ENCODE measurements at regions not wholly inside any gene's neighbourhood (a gene's known extent, or its start where the extent isn't known, plus 50 kb on each side); places are given as distances from the start of the nearest gene placed in this dataset.

DNA sequence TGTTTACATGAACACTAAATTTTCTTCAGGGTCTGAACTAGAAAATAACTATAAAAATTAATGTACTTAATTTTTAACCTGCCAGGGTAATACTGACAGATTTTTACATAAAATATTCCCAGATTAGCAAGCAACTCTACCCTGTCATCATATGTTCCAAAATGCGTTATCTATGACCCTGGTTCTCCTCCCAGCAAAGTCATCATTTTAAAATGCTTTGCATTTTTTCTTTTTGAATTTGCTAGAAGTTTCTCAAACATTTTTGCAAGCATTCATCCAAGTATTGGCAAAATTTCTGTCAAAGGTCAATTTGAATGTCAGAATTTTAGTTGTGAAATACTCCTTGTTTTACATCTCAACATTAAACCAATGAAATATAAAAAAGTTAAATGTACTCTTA is 144.5 kb upstream of the FTMT start:
- WGBS, 2 donors (ENCODE audit: low coverage in 1 of 2), result 84 to 88% methylated on average over 1 of the region's 1 CpG
- H3K9me3 ChIP-seq, result no peaks in the 10 kb centered on the region
- H3K4me1 ChIP-seq, result no peaks in the 10 kb centered on the region
- DNase-seq, result no peak
- intact Hi-C loops (cut with DNase I; ENCODE audit: low total_unique reads), result no loop called here
- H3K4me3 ChIP-seq, result no peak overlapping the region
- no peak overlapping the region for H3K27ac ChIP-seq
- H3K27me3 ChIP-seq, result no peaks in the 10 kb centered on the region
- TF ChIP-seq POLR2A (IDR thresholded peaks at IDR 0.05) (no peak), CTCF (IDR thresholded peaks at IDR 0.05) (no peak), POLR2AphosphoS5 (IDR thresholded peaks at IDR 0.05) (no peak), EP300 (IDR thresholded peaks at IDR 0.05; ENCODE audit: low read depth) (no peak)
- in situ Hi-C loops (cut with MboI; ENCODE audit: low pct_ligation_motif_present in 1 of 4, low pct_unique_long_range_greater_than_20kb in 1 of 4, low sequenced_read_pairs in 3 of 4), result no loop called here
- H3K36me3 ChIP-seq, result no peaks in the 10 kb centered on the region

DNA sequence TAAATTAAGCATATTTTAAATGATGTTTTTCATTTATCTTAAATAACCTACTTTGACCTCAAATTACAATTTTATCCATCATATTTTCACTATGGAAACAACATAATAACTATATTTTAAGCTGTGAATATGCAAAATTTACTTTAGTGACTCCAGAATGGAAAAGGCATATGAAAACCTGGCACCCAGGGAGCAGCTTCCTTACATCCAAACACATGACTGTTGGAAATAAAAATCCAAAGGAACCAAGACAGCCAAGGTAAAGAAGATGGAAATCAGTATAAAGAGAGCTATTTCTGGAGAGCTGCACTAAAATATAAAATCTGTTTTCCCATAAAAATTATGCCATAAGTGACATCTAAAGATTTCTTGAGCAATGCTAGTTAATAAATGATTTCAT is 140.3 kb upstream of the FTMT start:
- no peaks in the 10 kb centered on the region for H3K36me3 ChIP-seq
- no peak overlapping the region for H3K4me3 ChIP-seq
- in situ Hi-C loops (cut with MboI; ENCODE audit: low pct_ligation_motif_present in 1 of 4, low pct_unique_long_range_greater_than_20kb in 1 of 4, low sequenced_read_pairs in 3 of 4), result no loop called here
- H3K27me3 ChIP-seq, result no peaks in the 10 kb centered on the region
- TF ChIP-seq CTCF (IDR thresholded peaks at IDR 0.05), result no peak
- TF ChIP-seq POLR2A (IDR thresholded peaks at IDR 0.05), result no peak
- TF ChIP-seq EP300 (IDR thresholded peaks at IDR 0.05; ENCODE audit: low read depth), result no peak
- TF ChIP-seq POLR2AphosphoS5 (IDR thresholded peaks at IDR 0.05), result no peak
- no peaks in the 10 kb centered on the region for H3K4me1 ChIP-seq
- H3K27ac ChIP-seq, result no peak overlapping the region
- H3K9me3 ChIP-seq, result no peaks in the 10 kb centered on the region
- intact Hi-C loops (cut with DNase I; ENCODE audit: low total_unique reads), result no loop called here
- DNase-seq, result no peak

GRCh38 chr5:121719255-121719654 is 132.4 kb upstream of the FTMT start:
- WGBS, 2 donors (ENCODE audit: low coverage in 1 of 2), result 81 to 88% methylated on average over 2 of the region's 2 CpGs
- Histone ChIP-seq H3K36me3 (no peaks in the 10 kb centered on the region), H3K4me3 (no peak overlapping the region), H3K27ac (no peak overlapping the region), H3K9me3 (no peaks in the 10 kb centered on the region), H3K27me3 (no peaks in the 10 kb centered on the region), H3K4me1 (no peaks in the 10 kb centered on the region)
- intact Hi-C loops (cut with DNase I; ENCODE audit: low total_unique reads), result no loop called here
- in situ Hi-C loops (cut with MboI; ENCODE audit: low pct_ligation_motif_present in 1 of 4, low pct_unique_long_range_greater_than_20kb in 1 of 4, low sequenced_read_pairs in 3 of 4), result no loop called here
- TF ChIP-seq POLR2AphosphoS5 (IDR thresholded peaks at IDR 0.05) (no peak), EP300 (IDR thresholded peaks at IDR 0.05; ENCODE audit: low read depth) (no peak), POLR2A (IDR thresholded peaks at IDR 0.05) (no peak), CTCF (IDR thresholded peaks at IDR 0.05) (no peak)
- no peak for DNase-seq

GRCh38 chr5:121725450-121725849 is 126.2 kb upstream of the FTMT start:
- no peak for DNase-seq
- TF ChIP-seq POLR2A (IDR thresholded peaks at IDR 0.05) (no peak), POLR2AphosphoS5 (IDR thresholded peaks at IDR 0.05) (no peak), EP300 (IDR thresholded peaks at IDR 0.05; ENCODE audit: low read depth) (no peak), CTCF (IDR thresholded peaks at IDR 0.05) (no peak)
- in situ Hi-C loops (cut with MboI; ENCODE audit: low pct_ligation_motif_present in 1 of 4, low pct_unique_long_range_greater_than_20kb in 1 of 4, low sequenced_read_pairs in 3 of 4), result no loop called here
- Histone ChIP-seq H3K36me3 (no peaks in the 10 kb centered on the region), H3K4me1 (no peaks in the 10 kb centered on the region), H3K27me3 (no peaks in the 10 kb centered on the region), H3K9me3 (no peaks in the 10 kb centered on the region), H3K4me3 (no peak overlapping the region), H3K27ac (no peak overlapping the region)
- WGBS, 2 donors (ENCODE audit: low coverage in 1 of 2), result 33 to 43% methylated on average over 1 of the region's 1 CpG
- intact Hi-C loops (cut with DNase I; ENCODE audit: low total_unique reads), result no loop called here

All from transverse colon (tissue), 4 donors.